ENCODE measurements at regions not wholly inside any gene's neighbourhood (a gene's known extent, or its start where the extent isn't known, plus 50 kb on each side); places are given as distances from the start of the nearest gene placed in this dataset.
A peak's percentile ranks its signal among the peaks of the same experiment; 100 is the strongest.
"Not testable (repeated sequence)": the region's sequence is repeated elsewhere in the genome, so short reads cannot be mapped to it uniquely, and the experiment has no call there.

DNA sequence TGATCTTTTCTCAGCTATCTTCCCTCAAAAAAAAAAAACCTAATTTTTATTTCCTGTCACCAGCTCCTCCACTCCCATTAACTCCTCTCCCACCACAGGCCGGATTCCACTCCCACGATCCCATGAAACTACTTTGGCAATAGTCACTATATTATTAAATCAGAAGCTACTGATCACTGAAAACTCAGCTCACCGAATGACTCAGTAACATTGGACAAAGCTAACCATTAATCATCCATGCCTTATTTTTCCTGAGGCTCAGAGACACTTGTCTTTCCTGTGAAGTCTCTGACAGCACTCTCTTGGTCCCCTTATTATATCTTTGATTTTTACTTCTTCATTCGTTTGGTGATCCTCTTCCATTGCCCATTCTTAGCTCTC lies 260.2 kb downstream of the CGGBP1 start:
- Histone ChIP-seq H3K27ac (ENCODE audit: low read depth, low read length) (no peak overlapping the region), H3K36me3 (ENCODE audit: insufficient read depth, low read length) (no peaks in the 10 kb centered on the region), H2AFZ (ENCODE audit: low read length, unreplicated experiment) (no peak overlapping the region), H3K27me3 (ENCODE audit: insufficient read depth, low read length) (peaks cover 36% of the 10 kb centered on the region), H3K4me1 (ENCODE audit: control insufficient read depth, insufficient read depth, low read length, unreplicated experiment) (no peaks in the 10 kb centered on the region), H3K4me3 (ENCODE audit: low read depth, low read length) (no peak overlapping the region), H3K79me2 (ENCODE audit: control insufficient read depth, insufficient read depth, low read length, unreplicated experiment) (no peaks in the 10 kb centered on the region)

DNA sequence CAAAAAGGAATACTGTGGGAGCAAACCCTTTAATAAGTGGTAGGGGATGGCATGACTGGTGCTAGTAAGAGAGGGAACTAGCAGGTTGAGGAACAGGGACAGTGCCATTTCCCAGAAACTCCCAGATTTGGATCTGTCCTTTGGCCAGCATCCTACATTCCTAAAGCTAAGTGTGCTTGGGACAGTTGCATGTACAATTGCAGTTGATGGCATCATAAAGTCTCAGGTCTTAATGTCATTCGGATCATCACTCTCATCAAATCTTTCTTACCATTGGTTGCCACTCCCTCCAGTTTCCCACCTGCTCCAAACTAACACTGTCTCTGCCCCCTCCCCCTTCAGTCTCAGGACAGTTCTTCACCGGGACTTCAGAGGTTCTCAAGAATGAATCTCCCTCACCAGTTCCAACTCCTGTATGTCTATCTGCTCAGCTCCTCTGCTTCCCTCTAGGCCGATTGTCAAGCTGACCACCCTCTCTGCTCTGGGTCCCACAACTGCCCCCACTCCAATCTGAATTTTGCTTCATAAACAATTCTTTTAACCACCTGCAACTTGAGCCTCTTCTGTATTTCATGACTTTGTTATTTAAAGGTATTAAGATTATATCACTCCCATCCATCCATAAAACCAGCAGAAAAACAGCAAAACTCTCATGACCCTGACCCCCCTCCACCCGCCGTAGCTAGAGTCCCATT lies 260.8 kb downstream of the CGGBP1 start:
- Histone ChIP-seq H3K27ac (ENCODE audit: low read depth, low read length) (no peak overlapping the region), H3K36me3 (ENCODE audit: insufficient read depth, low read length) (no peaks in the 10 kb centered on the region), H3K4me3 (ENCODE audit: low read depth, low read length) (no peak overlapping the region), H3K27me3 (ENCODE audit: insufficient read depth, low read length) (peaks cover 41% of the 10 kb centered on the region), H3K4me1 (ENCODE audit: control insufficient read depth, insufficient read depth, low read length, unreplicated experiment) (no peaks in the 10 kb centered on the region), H2AFZ (ENCODE audit: low read length, unreplicated experiment) (no peak overlapping the region), H3K79me2 (ENCODE audit: control insufficient read depth, insufficient read depth, low read length, unreplicated experiment) (no peaks in the 10 kb centered on the region)

DNA sequence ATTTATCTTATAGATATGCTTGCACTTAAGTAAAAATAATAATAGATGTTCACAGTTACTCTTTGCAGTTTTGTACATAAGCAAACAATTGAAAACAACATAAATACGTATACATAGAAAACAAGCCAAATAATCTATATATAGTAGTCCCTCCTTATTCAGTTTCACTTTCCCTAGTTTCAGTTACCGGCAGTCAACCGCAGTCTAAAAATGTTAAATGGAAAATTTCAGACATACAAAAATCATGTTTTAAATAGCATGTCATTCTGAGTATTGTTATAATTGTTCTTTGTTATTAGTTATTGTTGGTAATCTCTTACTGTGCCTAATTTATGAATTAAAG lies 262.0 kb downstream of the CGGBP1 start:
- Histone ChIP-seq H3K4me3 (ENCODE audit: low read depth, low read length) (no peak overlapping the region), H3K36me3 (ENCODE audit: insufficient read depth, low read length) (no peaks in the 10 kb centered on the region), H3K79me2 (ENCODE audit: control insufficient read depth, insufficient read depth, low read length, unreplicated experiment) (no peaks in the 10 kb centered on the region), H3K27ac (ENCODE audit: low read depth, low read length) (no peak overlapping the region), H2AFZ (ENCODE audit: low read length, unreplicated experiment) (no peak overlapping the region), H3K27me3 (ENCODE audit: insufficient read depth, low read length) (peaks cover 53% of the 10 kb centered on the region), H3K4me1 (ENCODE audit: control insufficient read depth, insufficient read depth, low read length, unreplicated experiment) (no peaks in the 10 kb centered on the region)

DNA sequence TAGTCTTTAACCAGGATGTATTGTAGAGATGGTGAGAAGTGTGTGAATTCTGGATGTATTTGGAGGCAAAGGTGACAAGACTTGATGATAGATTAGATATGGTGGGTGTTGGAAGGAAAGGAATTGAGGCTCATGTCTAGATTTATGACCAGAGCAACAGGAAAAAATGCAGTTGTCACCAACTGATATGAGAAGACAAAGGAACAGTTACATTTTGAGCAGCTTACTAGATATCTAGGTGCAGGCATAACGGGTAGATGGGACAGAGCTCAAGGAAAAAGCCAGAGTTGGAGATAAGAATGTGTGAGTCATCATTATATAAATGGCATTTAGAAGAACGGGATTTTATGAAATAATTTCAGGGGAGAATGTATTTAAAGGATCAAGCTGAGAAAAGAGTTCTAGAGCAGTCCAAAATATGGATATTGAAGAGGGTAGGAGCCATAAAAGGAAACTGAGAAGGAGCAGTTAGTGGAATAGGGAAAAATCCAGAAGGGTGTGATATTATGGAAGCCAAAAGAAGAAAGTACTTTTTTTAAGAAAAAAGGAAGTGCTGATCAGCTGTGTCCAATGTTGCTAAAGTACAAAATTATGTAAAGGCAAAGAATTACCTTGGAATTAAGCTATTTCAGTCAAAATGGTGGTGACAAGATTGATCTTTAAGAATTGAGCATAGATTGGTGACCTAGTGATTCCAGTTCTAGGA lies 262.5 kb downstream of the CGGBP1 start:
- Histone ChIP-seq H2AFZ (ENCODE audit: low read length, unreplicated experiment) (no peak overlapping the region), H3K79me2 (ENCODE audit: control insufficient read depth, insufficient read depth, low read length, unreplicated experiment) (no peaks in the 10 kb centered on the region), H3K27ac (ENCODE audit: low read depth, low read length) (no peak overlapping the region), H3K27me3 (ENCODE audit: insufficient read depth, low read length) (peaks cover 57% of the 10 kb centered on the region), H3K4me1 (ENCODE audit: control insufficient read depth, insufficient read depth, low read length, unreplicated experiment) (no peaks in the 10 kb centered on the region), H3K36me3 (ENCODE audit: insufficient read depth, low read length) (no peaks in the 10 kb centered on the region), H3K4me3 (ENCODE audit: low read depth, low read length) (no peak overlapping the region)

DNA sequence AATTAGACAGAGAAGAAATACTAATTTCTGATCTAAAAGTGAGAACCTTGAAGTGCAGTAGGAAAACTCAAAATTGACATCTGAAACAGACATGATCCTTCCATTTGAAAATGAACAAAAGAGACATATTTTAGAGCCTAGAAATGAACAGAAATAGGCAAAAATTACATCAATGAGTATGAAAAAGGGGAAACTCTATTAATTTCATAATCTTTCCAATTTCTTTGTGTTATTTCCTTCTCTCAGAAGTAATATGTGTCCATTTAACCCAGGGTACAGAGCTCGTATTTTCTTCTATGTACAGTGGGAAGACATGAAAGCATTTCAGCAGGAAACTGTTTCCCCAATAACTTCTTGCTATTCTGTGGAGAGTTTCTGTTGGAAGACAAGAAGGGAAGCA lies 263.1 kb downstream of the CGGBP1 start:
- Histone ChIP-seq H3K4me1 (ENCODE audit: control insufficient read depth, insufficient read depth, low read length, unreplicated experiment) (no peaks in the 10 kb centered on the region), H3K27ac (ENCODE audit: low read depth, low read length) (no peak overlapping the region), H3K27me3 (ENCODE audit: insufficient read depth, low read length) (peaks cover 63% of the 10 kb centered on the region)

DNA sequence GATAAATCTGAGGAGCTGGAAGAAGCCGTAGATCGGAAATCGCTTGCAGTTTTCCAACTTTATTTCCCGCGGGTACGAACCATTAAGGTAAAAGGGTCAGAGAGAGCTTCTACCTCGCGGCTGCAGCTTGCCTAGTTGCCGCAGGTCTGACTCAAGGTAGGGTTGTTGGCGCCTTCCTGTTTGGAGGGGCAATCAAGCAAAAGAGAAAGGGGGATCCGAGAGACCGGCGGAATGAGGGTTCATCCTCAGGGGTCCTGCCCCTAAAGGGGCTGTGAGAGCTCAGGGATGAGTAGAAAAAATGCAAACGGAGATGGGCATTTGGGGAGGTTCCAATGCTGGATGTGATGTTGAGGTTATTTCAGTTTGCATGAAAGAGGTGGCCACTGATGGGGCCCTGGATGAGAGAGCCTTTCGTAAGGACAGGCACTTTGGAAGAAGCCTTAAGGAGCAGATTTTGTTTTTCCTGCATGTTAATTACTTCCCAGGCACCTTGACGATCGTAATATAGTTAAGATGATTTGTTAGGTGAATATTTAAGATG lies 265.4 kb downstream of the CGGBP1 start:
- Histone ChIP-seq H3K4me1 (ENCODE audit: control insufficient read depth, insufficient read depth, low read length, unreplicated experiment) (no peaks in the 10 kb centered on the region), H3K27ac (ENCODE audit: low read depth, low read length) (no peak overlapping the region), H2AFZ (ENCODE audit: low read length, unreplicated experiment) (peak overlapping the region; percentile 28), H3K79me2 (ENCODE audit: control insufficient read depth, insufficient read depth, low read length, unreplicated experiment) (no peaks in the 10 kb centered on the region), H3K36me3 (ENCODE audit: insufficient read depth, low read length) (no peaks in the 10 kb centered on the region), H3K27me3 (ENCODE audit: insufficient read depth, low read length) (peaks cover 58% of the 10 kb centered on the region), H3K4me3 (ENCODE audit: low read depth, low read length) (peak overlapping the region; percentile 76)

More for the DNA sequence above, 263.1 kb downstream of the CGGBP1 start:
- no peaks in the 10 kb centered on the region for H3K79me2 ChIP-seq (ENCODE audit: control insufficient read depth, insufficient read depth, low read length, unreplicated experiment)
- H2AFZ ChIP-seq (ENCODE audit: low read length, unreplicated experiment) = no peak overlapping the region
- H3K4me3 ChIP-seq (ENCODE audit: low read depth, low read length) = no peak overlapping the region
- no peaks in the 10 kb centered on the region for H3K36me3 ChIP-seq (ENCODE audit: insufficient read depth, low read length)

DNA sequence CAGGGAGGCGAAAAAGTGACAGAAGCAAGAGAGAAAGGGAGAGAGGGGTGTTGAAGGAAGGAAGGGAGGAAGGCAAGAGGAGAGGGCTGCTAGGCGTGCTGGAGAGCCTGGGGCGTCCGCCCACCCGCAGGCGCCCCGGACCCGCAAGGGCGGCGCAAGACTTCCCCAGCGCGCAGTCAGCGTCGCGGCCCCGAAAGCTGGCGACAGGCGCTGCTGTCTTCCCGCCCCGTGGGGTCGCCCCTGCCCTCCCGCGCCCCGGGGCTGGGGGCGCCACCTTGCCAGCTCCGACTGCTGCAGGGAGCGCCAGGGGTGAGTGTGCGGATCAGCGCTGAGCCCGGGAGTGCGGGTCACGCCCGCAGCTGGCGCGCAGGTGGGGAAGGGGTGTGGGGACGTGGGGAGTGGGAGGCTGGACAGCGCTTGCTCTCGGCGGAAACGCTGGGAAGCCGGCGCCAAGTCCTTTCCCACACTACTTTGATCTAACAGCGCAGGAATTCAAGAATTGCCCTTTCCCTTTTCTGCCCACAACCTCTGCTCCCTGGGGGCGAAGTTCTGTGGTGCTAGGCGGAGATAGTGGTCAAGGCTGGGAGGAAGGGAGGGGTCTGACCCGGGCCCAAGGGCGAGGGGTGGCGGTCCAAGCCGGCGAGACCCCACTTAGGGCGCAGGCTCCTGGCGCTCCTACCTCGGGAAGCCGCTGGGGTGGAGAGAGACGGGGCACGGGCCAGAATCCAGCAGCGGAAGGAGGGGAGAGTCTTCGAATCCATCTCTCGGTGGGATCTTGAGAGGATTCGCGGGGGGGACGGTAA lies 266.1 kb downstream of the CGGBP1 start, which contains the start of gene HTR1F:
HTR1F (plus strand) TSS at position 173 of the 803 bp plus-strand sequence.
- Histone ChIP-seq H2AFZ (ENCODE audit: low read length, unreplicated experiment) (peak within 1 kb of the TSS; percentile 28), H3K27ac (ENCODE audit: low read depth, low read length) (no peak within 1 kb of the TSS), H3K79me2 (ENCODE audit: control insufficient read depth, insufficient read depth, low read length, unreplicated experiment) (no peaks in the 10 kb centered on the region), H3K4me3 (ENCODE audit: low read depth, low read length) (peak within 1 kb of the TSS; percentile 76), H3K36me3 (ENCODE audit: insufficient read depth, low read length) (no peaks in the 10 kb centered on the region), H3K4me1 (ENCODE audit: control insufficient read depth, insufficient read depth, low read length, unreplicated experiment) (no peaks in the 10 kb centered on the region), H3K27me3 (ENCODE audit: insufficient read depth, low read length) (peaks cover 58% of the 10 kb centered on the region)

DNA sequence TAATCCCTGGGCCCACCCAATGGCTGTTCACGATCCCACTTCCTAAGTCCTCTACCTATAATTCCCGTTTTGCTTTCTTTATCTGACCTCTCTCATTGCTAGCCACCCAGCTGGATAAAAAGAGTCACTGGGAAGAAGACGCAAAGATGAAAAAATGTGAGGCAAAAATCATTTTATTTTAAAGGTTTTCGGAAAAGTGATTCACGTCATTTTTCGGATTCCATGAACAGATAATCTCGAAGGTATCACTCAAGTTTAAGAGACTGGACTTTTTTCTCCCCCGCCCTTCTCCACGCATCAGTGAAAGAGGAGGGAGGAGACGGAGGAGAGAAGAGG lies 266.6 kb downstream of the CGGBP1 start:
- no peaks in the 10 kb centered on the region for H3K4me1 ChIP-seq (ENCODE audit: control insufficient read depth, insufficient read depth, low read length, unreplicated experiment)
- no peak overlapping the region for H3K27ac ChIP-seq (ENCODE audit: low read depth, low read length)
- no peaks in the 10 kb centered on the region for H3K79me2 ChIP-seq (ENCODE audit: control insufficient read depth, insufficient read depth, low read length, unreplicated experiment)
- peak overlapping the region; percentile 28 for H2AFZ ChIP-seq (ENCODE audit: low read length, unreplicated experiment)
- H3K4me3 ChIP-seq (ENCODE audit: low read depth, low read length) = peak overlapping the region; percentile 76
- H3K36me3 ChIP-seq (ENCODE audit: insufficient read depth, low read length) = no peaks in the 10 kb centered on the region
- H3K27me3 ChIP-seq (ENCODE audit: insufficient read depth, low read length) = peaks cover 56% of the 10 kb centered on the region

DNA sequence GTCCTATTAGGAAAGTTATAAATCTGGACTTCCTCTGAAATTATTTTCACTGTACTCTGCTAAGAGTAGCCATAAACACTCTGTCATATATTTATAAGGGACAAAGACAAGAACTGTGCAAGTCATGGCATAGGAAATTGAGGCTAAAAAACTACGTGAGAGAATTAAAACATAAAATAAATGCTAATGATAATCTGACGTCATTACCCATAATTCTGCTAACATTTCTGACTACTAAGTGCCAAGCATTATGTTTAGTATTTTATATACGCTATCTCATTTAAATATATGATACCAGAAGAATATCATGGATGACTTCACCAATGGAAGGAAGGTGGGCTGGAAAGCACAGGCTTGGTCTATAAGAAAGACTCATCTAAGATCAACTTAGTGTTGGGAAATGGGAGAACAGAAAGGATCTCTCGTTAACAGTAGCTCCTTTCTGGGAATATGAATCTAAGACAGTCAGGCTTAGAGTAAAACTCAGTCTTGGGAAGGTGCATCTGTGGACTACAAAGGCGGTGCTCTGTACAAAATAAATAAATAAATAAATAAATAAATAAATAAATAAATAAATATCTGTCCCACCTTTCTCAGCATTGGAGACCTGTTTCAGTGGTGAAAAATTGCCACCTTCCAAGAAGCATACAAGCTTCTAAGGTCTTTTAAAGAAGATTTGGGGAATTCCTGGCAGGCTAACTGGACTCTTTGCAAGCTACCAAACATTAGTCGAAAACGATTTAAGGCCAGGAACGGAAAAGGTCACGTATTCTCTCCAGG lies 267.4 kb downstream of the CGGBP1 start:
- Histone ChIP-seq H3K27me3 (ENCODE audit: insufficient read depth, low read length) (peaks cover 52% of the 10 kb centered on the region), H3K4me3 (ENCODE audit: low read depth, low read length) (peak overlapping the region; percentile 76), H3K4me1 (ENCODE audit: control insufficient read depth, insufficient read depth, low read length, unreplicated experiment) (no peaks in the 10 kb centered on the region), H3K27ac (ENCODE audit: low read depth, low read length) (no peak overlapping the region), H3K79me2 (ENCODE audit: control insufficient read depth, insufficient read depth, low read length, unreplicated experiment) (no peaks in the 10 kb centered on the region), H3K36me3 (ENCODE audit: insufficient read depth, low read length) (no peaks in the 10 kb centered on the region), H2AFZ (ENCODE audit: low read length, unreplicated experiment) (peak overlapping the region; percentile 28)

DNA sequence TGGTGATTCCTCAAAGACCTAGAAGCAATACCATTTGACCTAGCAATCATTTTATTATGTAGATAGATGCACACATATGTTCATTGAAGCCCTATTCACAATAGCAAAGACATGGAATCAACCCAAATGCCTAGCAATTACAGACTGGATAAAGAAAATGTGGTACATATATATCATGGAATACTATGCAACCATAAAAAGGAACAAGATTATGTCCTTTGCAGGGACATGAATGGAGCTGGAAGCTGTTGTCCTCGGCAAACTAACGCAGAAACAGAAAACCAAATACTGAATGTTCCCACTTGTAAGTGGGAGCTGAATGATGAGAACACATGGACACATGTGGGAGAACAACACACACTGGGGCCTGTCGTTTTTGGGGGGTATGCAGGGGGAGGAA lies 269.8 kb downstream of the CGGBP1 start:
- H3K27ac ChIP-seq (ENCODE audit: low read depth, low read length); H3K4me3 ChIP-seq (ENCODE audit: low read depth, low read length); H3K4me1 ChIP-seq (ENCODE audit: control insufficient read depth, insufficient read depth, low read length, unreplicated experiment); H3K36me3 ChIP-seq (ENCODE audit: insufficient read depth, low read length); H3K79me2 ChIP-seq (ENCODE audit: control insufficient read depth, insufficient read depth, low read length, unreplicated experiment); H2AFZ ChIP-seq (ENCODE audit: low read length, unreplicated experiment): not testable (repeated sequence)
- H3K27me3 ChIP-seq (ENCODE audit: insufficient read depth, low read length) = peaks cover 40% of the 10 kb centered on the region
